Activated CD4-positive, alpha-beta T cell treated with anti-CD3 and anti-CD28 coated beads, Interleukin-2, amount 10 ng/mL, durations not matched to agents 7 days and 5 days (primary cell): ENCODE measurements at regions not wholly inside any gene's neighbourhood (a gene's known extent, or its start where the extent isn't known, plus 50 kb on each side); places are given as distances from the start of the nearest gene placed in this dataset.

ENCODE experiments used
- CTCF ChIA-PET: fragments of 350-600 bp; sonication (Branson Sonifier 250); formaldehyde crosslinking; loops from one replicate; lab custom pipeline; 2021; ENCODE audit warnings: antibody characterized with exemption; lab: Charles Lee
- POLR2A ChIA-PET: fragments of 350-600 bp; sonication (Branson Sonifier 250); formaldehyde crosslinking; loops from one replicate; lab custom pipeline; 2021; ENCODE audit warnings: antibody characterized with exemption; lab: Charles Lee
- DNase-seq: peaks from one replicate; pipeline ENCODE4 v3.0.0-alpha.2; 2020
- H3K27ac Mint-ChIP-seq: one replicate; pipeline ENCODE4 v1.8.0; 2021; ENCODE audit warnings: mild to moderate bottlenecking, moderate library complexity, mixed read lengths
- H3K27me3 Mint-ChIP-seq: one replicate; pipeline ENCODE4 v1.8.0; 2021; ENCODE audit warnings: mixed read lengths
- H3K36me3 Mint-ChIP-seq: one replicate; pipeline ENCODE4 v1.8.0; 2021; ENCODE audit warnings: low read depth, mixed read lengths
- H3K4me1 Mint-ChIP-seq: one replicate; pipeline ENCODE4 v1.8.0; 2021; ENCODE audit warnings: mixed read lengths
- H3K4me3 Mint-ChIP-seq: one replicate; pipeline ENCODE4 v1.8.0; 2021; ENCODE audit warnings: mild to moderate bottlenecking, moderate library complexity, mixed read lengths
- H3K9me3 Mint-ChIP-seq: one replicate; pipeline ENCODE4 v1.8.0; 2021; ENCODE audit warnings: mixed read lengths

DNA sequence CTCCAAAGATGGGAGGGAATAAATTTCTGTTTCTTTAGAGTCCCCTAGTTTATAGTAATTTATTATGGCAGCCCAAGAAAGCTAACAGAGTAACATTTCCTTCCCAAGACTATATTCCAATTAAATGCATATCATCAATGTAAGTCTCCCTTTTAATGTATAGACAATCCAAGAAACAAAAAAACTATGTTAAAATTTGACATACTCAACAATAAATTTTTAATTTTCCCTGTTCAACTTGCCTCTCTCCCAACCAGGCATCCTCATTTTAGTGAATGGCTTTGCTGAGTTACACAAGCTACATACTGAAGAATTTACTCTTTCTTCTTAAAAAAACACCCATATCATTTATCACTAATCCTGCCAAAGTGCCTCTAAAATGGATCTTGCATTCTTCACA lies 1357.7 kb downstream of the PCDH9 start:
- Mint-ChIP-seq H3K9me3 (peaks cover 3% of the 10 kb centered on the region), H3K27ac (no peak overlapping the region), H3K27me3 (no peaks in the 10 kb centered on the region), H3K36me3 (no peaks in the 10 kb centered on the region), H3K4me1 (no peaks in the 10 kb centered on the region), H3K4me3 (no peak overlapping the region)
- POLR2A ChIA-PET: no interaction called here
- no peak for DNase-seq
- CTCF ChIA-PET: interaction anchor here (0.6 kb wide), 1 partner anchor 581 kb away, joined by 7 read pairs; no protein-coding TSS in a partner anchor

DNA sequence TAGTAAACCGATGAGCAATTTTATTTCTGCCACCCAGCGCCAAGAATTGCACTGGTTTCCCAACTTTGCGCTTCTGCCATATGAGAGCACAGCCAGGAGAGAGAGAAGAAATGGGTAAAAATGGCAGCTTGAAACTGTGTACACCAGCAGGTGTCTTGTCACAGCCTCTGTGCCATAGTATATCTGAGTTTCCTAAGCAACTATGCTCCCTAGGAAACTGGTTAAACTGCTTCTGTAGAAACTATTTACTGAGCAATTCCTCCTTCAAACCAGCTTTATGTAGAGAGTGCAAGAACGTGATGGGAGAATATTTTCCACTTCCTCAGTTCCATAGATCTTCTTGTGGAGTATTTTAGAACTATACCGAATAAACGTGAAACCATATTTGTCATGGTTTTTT lies 1361.3 kb downstream of the PCDH9 start:
- DNase-seq: no peak
- Mint-ChIP-seq H3K4me1 (no peaks in the 10 kb centered on the region), H3K9me3 (peaks cover 3% of the 10 kb centered on the region), H3K36me3 (no peaks in the 10 kb centered on the region), H3K4me3 (no peak overlapping the region), H3K27ac (no peak overlapping the region), H3K27me3 (no peaks in the 10 kb centered on the region)
- ChIA-PET CTCF (no interaction called here), POLR2A (no interaction called here)

DNA sequence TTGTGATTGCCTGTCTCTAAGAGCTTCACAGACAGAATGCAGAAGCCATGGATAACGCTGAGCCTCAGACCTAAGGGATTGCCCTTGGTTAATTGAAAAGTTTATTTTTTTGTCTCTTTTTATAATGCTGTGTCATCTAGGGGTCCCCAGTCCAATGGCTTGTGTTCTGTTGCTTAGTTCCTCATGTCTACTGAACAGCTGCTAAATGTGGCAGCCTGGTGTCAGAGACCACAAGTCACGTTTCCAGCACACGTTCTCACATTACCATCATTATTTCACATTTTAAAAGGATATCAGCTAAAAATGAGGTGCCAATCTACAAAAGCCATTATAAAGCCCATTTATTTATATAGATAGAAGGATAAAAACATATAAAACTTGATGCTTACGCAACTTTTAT lies 1362.0 kb downstream of the PCDH9 start:
- Mint-ChIP-seq H3K27ac (no peak overlapping the region), H3K4me1 (no peaks in the 10 kb centered on the region), H3K27me3 (no peaks in the 10 kb centered on the region), H3K36me3 (no peaks in the 10 kb centered on the region), H3K9me3 (peaks cover 3% of the 10 kb centered on the region), H3K4me3 (no peak overlapping the region)
- CTCF ChIA-PET: no interaction called here
- no peak for DNase-seq
- POLR2A ChIA-PET: no interaction called here

DNA sequence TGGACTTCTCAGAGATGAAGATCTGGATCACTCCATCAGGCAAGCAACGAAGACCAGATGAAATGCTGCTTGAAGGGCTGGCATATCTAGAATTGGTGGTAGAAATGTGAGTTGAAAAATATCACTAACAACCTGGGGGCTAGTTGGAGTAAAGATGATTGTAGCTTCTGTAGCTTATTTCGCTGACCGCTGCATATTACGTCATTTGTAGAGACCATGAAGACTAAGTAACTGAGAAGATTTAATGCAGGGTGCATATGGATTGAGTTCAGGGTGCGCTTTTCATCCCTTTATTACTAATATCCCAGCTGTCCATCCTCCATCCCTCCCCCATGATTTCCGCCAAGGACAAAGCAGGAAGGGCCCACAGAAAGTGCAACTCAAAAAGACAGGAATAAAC lies 1364.0 kb downstream of the PCDH9 start:
- CTCF ChIA-PET: no interaction called here
- H3K4me1 Mint-ChIP-seq: no peaks in the 10 kb centered on the region

DNA sequence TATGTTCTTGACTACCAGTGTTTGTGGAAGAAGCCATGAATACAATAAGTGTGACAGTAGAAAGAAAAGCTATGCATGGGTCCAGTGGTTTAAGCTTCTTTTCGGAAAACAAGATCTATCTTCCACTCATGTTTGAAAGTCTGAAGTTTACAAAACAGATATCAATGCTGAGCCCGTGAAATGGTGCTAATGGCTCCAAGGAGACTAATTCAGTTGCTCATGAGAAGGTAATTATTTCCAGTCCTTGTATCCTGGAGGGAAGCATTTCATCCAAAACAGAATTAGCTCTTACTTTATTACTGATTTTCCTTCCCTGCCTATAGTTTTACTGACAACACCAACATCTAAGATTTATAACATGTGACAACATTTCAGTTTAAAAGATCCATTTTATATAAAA lies 1364.9 kb downstream of the PCDH9 start:
- no peaks in the 10 kb centered on the region for H3K9me3 Mint-ChIP-seq
- CTCF ChIA-PET: no interaction called here

More for the DNA sequence above, 1364.0 kb downstream of the PCDH9 start:
- peaks cover under 1% of the 10 kb centered on the region for H3K9me3 Mint-ChIP-seq
- no peak overlapping the region for H3K27ac Mint-ChIP-seq
- DNase-seq: no peak
- H3K27me3 Mint-ChIP-seq: no peaks in the 10 kb centered on the region
- H3K36me3 Mint-ChIP-seq: no peaks in the 10 kb centered on the region
- H3K4me3 Mint-ChIP-seq: no peak overlapping the region
- POLR2A ChIA-PET: no interaction called here

DNA sequence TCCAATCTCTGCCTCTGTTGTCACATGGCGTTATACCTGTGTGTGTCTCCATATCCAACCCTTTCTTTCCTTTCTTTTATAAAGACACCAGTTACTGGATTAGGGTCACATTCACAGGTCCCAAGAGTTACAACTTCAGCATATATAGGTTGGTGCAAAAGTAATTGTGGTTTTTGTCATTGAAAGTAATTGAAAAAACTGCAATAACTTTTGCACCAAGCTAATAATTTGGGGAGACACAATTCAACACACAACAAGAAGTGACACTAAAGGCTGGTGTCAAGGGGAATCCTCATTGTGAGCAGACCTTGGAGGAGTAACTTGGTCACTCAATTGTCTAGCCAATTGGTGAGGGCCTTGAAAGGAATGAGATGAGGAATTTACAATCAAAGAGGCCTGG lies 1366.1 kb downstream of the PCDH9 start:
- no peaks in the 10 kb centered on the region for H3K36me3 Mint-ChIP-seq
- ChIA-PET POLR2A (no interaction called here), CTCF (no interaction called here)
- no peak for DNase-seq
- H3K4me1 Mint-ChIP-seq: no peaks in the 10 kb centered on the region
- H3K4me3 Mint-ChIP-seq: no peak overlapping the region
- H3K27ac Mint-ChIP-seq: no peak overlapping the region
- no peaks in the 10 kb centered on the region for H3K9me3 Mint-ChIP-seq
- no peaks in the 10 kb centered on the region for H3K27me3 Mint-ChIP-seq

More for the DNA sequence above, 1364.9 kb downstream of the PCDH9 start:
- Mint-ChIP-seq H3K36me3 (no peaks in the 10 kb centered on the region), H3K27ac (no peak overlapping the region), H3K27me3 (no peaks in the 10 kb centered on the region), H3K4me1 (no peaks in the 10 kb centered on the region), H3K4me3 (no peak overlapping the region)
- POLR2A ChIA-PET: no interaction called here
- DNase-seq: no peak

DNA sequence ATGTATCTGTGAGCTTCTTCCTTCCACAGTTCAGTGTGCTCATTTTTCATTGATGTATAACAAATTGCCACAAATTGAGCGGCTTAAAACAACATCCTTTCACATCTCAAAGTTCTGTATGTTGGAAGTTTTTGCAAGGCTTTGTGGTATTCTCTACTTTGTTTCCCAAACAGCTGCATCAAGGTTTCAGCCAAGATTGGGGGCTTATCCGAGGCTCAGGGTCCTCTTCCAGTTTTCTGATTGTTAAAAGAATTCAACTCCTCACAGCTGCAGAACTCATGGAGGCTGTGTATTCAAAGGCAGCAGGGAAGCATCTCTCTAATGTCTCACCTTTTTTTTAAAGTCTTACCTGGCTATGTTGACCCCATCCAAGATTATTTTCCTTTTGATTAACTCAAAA lies 1369.8 kb downstream of the PCDH9 start:
- Mint-ChIP-seq H3K27ac (no peak overlapping the region), H3K4me3 (no peak overlapping the region), H3K27me3 (no peaks in the 10 kb centered on the region), H3K36me3 (no peaks in the 10 kb centered on the region), H3K4me1 (no peaks in the 10 kb centered on the region), H3K9me3 (no peaks in the 10 kb centered on the region)
- POLR2A ChIA-PET: no interaction called here
- no peak for DNase-seq
- CTCF ChIA-PET: no interaction called here

DNA sequence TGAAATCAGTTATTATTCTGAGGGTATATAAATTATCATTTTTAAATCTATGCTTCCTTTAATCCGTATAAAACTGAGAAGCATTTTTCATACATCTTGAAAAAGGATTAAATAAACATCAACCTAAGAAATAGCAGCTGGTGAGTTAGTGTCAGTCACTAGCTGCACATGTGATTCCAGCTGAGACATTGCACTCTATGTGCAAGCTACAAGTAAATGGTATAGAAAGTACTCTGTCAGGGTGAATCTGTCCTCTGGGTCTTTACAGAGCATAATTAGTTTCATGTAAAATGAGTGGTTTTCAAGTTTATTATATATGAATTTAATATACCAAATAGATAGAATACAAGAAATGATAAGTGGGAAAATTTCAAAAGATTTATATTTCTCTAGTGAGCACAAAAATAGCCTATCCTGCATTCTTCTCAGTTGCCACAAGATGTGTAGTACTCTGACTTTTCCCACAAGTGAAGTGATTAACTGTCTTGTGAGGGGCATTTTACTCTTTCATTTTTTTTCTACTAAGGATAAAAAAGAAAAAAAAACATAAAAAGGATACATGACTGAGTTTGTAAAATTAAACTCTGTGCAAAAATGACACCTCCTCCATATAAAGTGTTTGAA lies 1372.1 kb downstream of the PCDH9 start:
- Mint-ChIP-seq H3K4me3 (no peak overlapping the region), H3K36me3 (no peaks in the 10 kb centered on the region), H3K27ac (no peak overlapping the region), H3K27me3 (no peaks in the 10 kb centered on the region), H3K4me1 (no peaks in the 10 kb centered on the region), H3K9me3 (no peaks in the 10 kb centered on the region)
- CTCF ChIA-PET: interaction anchor here (0.6 to 1.0 kb wide), 2 partner anchors 113 to 1105 kb away, joined by 3 to 5 read pairs; no protein-coding TSS in a partner anchor
- POLR2A ChIA-PET: no interaction called here
- DNase-seq: no peak

DNA sequence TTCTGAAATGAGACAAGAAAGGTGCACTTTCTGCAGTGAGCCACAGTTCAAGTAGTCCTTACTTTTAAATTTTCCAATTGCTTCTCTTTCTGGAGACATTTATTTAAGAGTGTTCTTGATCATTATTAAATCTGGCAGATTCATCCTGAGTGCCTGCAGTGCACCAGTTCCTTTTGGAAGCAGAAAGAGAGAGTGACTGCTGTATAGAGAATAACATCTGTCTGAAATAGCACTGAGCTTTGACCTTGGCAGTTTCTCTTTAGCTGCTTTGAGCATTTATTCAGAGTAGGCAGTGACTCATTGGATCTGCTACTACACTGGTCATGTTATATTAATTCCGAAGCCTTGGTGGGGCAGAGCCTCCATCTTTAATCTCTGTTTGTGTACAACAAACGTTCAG lies 1373.7 kb downstream of the PCDH9 start:
- Mint-ChIP-seq H3K27me3 (no peaks in the 10 kb centered on the region), H3K9me3 (no peaks in the 10 kb centered on the region), H3K4me1 (no peaks in the 10 kb centered on the region), H3K4me3 (no peak overlapping the region), H3K36me3 (no peaks in the 10 kb centered on the region), H3K27ac (no peak overlapping the region)
- CTCF ChIA-PET: no interaction called here
- POLR2A ChIA-PET: no interaction called here
- no peak for DNase-seq

DNA sequence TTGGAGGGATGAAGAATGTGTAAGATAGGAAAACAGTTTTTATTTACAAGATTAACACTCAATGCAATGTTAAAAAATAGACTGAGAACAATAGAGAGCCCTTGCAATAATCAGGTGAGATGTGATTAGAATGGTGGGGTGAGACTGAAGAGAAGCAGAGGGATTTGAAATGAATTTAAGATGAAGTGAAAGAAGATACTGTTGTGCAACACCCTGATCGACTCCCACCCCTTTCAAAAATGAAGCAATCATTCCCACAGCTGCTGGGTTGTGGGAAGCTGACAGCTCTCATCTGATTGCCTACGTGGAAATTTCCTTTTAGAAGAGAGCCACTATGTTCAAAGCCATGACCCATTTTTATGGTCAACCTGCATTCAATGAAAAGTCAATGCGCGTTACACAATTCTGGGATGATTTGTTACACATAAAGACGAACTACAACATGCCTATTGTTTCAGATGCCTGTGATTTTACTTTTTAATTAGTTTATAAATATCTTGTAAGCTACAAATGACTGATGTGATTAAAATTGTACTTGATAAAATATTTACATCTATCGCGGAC lies 1374.8 kb downstream of the PCDH9 start:
- POLR2A ChIA-PET: no interaction called here
- no peak overlapping the region for H3K27ac Mint-ChIP-seq
- no peak overlapping the region for H3K4me3 Mint-ChIP-seq
- CTCF ChIA-PET: no interaction called here
- H3K36me3 Mint-ChIP-seq: no peaks in the 10 kb centered on the region
- no peaks in the 10 kb centered on the region for H3K9me3 Mint-ChIP-seq
- H3K27me3 Mint-ChIP-seq: no peaks in the 10 kb centered on the region
- no peaks in the 10 kb centered on the region for H3K4me1 Mint-ChIP-seq
- no peak for DNase-seq

DNA sequence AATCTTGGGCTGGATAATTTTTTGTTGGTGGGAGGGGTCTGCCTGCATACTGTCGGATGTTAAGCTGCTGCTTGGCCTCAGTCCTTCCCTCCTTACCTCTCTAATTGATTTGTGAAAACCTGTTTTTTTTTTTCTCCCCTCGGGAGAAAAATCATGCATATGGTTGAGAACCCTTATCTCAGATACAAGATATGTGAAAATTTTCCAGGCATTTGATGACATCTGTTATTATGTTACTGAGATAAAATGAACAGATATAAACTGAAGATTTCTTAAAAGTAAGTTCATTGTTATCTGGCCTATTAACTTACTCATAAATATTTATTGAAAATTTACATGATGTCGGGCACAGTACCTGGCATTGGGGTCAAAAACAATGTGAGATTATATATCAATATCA lies 1375.7 kb downstream of the PCDH9 start:
- H3K27ac Mint-ChIP-seq: no peak overlapping the region
- ChIA-PET CTCF (no interaction called here), POLR2A (no interaction called here)

DNA sequence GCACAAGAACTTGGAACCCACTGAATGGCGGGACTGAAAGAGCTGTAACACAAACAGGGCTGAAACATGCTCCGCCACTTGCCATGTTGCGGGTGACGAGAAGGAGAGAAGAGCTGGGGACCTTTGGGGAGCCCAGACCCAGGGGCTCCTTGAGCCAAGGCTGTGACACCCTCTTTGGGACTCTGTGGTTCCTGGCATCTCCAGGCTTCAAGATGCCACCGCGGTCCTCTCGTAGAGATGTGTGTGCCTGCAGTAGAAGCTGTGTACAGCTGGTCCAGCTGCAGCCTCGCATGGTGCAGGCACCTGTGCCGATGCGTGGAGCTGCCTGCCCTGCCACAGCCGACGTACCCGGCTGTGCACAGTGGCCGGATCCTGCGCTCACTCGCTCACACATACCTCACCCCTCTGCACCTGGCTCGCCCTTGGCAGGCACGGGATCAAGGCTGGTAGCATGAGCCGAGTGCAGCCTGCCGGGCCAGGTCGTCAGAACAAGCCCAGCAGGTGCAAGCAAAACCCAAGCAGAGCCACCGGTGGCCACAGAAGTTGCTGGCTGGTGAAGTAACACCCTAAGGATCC lies 1385.8 kb downstream of the PCDH9 start:
- POLR2A ChIA-PET: no interaction called here
- peaks cover 5% of the 10 kb centered on the region for H3K9me3 Mint-ChIP-seq
- no peak overlapping the region for H3K4me3 Mint-ChIP-seq
- no peak for DNase-seq
- CTCF ChIA-PET: no interaction called here
- H3K27me3 Mint-ChIP-seq: no peaks in the 10 kb centered on the region
- H3K36me3 Mint-ChIP-seq: no peaks in the 10 kb centered on the region
- H3K4me1 Mint-ChIP-seq: no peaks in the 10 kb centered on the region
- no peak overlapping the region for H3K27ac Mint-ChIP-seq

More for the DNA sequence above, 1375.7 kb downstream of the PCDH9 start:
- Mint-ChIP-seq H3K4me1 (no peaks in the 10 kb centered on the region), H3K36me3 (no peaks in the 10 kb centered on the region), H3K27me3 (no peaks in the 10 kb centered on the region), H3K4me3 (no peak overlapping the region), H3K9me3 (no peaks in the 10 kb centered on the region)
- DNase-seq: no peak

DNA sequence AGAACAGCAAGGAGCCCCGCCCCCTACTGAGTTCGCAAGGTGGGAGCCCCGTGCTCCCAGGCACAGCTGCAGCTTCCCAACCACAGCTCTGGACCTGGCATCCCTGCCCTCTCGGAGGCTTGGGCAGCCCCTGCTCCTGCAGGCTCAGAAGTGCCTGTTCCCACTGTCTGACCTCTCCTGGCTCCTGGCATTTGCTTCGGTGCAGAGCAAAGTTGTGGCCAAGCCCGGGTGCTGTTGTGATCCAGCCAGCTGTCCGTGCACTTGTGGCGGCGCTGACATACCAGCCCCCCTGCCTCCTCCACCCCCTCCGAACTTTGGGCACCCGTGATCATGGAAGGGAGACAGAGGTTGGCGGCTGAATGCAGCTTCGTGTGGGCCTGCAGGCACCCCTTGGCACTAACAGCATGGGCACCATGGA lies 1386.8 kb downstream of the PCDH9 start:
- Mint-ChIP-seq H3K4me3 (no peak overlapping the region), H3K27me3 (no peaks in the 10 kb centered on the region), H3K4me1 (no peaks in the 10 kb centered on the region), H3K9me3 (peaks cover 5% of the 10 kb centered on the region), H3K36me3 (no peaks in the 10 kb centered on the region), H3K27ac (no peak overlapping the region)
- ChIA-PET POLR2A (no interaction called here), CTCF (no interaction called here)
- DNase-seq: no peak

DNA sequence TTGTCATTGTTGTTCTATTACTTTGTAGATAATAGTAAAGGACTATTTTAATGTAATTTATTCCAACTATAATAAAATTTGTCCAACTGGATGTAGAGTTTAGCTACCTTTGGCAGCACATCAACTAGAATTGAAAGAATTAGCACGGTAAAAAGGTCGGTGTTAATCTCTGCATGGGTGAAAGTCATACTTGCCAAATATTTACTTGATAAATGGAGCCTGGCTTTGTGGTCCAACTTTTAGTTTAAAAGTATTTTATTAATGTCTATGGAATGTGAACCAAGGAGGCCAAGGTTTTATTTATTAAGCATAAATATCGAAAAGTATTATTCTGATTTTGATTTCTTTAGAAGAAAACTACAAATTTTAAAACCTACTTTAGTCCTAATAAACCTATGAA lies 1389.0 kb downstream of the PCDH9 start:
- no peaks in the 10 kb centered on the region for H3K27me3 Mint-ChIP-seq
- H3K27ac Mint-ChIP-seq: no peak overlapping the region
- DNase-seq: no peak
- H3K36me3 Mint-ChIP-seq: no peaks in the 10 kb centered on the region
- no peaks in the 10 kb centered on the region for H3K4me1 Mint-ChIP-seq
- H3K4me3 Mint-ChIP-seq: no peak overlapping the region
- POLR2A ChIA-PET: no interaction called here
- H3K9me3 Mint-ChIP-seq: peaks cover 5% of the 10 kb centered on the region
- CTCF ChIA-PET: no interaction called here
